HG02981 (cell line): ENCODE measurements at regions not wholly inside any gene's neighbourhood (a gene's known extent, or its start where the extent isn't known, plus 50 kb on each side); places are given as distances from the start of the nearest gene placed in this dataset.

Source experiments
- ATAC-seq: cut with Tn5 transposase; IDR thresholded peaks from one replicate; pipeline ENCODE4 v1.9.1; 2021; ENCODE audit warnings: mild to moderate bottlenecking, moderate library complexity; ENCODE audit not compliant: unreplicated experiment

DNA sequence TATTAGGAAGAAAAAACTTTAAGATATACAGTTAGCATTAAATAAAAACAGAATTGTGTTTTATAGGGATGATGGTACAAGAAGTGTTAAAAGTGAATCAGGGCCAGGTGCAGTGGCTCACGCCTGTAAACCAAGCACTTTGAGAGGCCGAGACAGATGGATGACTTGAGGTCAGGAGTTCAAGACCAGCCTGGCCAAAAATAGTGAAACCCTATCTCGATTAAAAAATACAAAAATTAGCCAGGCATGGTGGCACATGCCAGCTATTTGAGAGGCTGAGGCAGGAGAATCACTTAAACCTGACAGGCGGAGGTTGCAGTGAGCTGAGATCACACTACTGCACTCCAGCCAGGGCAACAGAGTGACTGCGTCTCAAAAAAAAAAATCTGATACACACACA lies 282.9 kb upstream of the ATP10B start:
- ATAC-seq: no peak

DNA sequence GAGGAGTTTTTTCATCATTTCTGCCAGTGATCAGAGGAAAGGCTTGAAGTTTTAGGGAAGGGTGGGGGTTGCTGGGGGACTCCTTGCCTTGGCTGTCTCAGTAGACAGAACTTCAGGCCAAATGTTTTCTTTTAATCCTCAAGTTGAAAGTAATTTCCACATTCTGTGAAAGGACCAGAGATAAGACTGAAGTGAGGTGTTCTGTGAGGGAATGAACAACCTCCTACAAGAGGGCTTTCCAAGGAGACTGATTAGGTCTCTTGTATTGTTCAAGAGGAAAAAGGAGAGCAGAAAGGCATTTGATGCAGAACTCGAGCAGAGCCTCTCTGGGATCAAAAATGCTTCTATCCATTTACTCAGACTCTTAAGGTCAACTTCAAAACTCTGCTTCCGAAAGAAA lies 282.1 kb upstream of the ATP10B start:
- no peak for ATAC-seq

DNA sequence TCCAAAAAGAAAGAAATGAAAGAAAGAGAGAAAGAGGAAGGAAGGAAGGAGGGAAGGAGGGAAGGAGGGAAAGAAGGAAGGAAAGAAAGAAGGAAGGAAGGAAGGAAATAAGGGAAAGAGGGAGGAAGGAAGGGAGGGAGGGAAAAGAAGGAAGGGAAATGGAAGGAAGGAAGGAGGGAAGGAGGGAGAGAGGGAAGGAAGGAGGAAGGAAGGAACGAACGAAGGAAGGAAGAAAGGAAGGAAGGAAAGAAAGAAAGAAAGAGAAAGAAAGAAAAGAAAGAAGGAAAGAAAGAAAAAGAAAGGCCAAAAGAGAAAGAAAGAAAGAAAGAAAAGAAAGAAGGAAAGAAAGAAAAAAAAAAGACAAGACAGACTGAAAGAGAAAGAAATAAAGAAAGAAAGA lies 263.9 kb upstream of the ATP10B start:
- no peak for ATAC-seq

DNA sequence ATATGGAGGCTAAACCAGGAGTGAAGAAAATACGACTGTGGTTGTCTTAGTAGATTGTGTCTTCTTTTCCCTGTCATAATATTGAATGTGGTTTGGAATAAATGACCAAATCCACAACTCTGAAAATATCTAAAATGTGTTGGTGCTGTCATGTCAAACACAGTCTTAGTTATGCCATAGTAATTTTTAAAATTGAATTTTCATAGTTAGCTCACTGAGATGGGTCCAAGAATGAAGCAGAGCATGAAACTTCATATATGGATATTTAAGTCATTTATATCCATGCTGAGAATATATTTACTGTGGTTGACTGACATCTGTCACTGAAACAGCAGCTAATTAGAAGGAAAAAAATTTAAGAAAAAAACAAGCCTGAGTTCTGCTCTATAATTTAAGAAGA lies 260.4 kb upstream of the ATP10B start:
- ATAC-seq: no peak

DNA sequence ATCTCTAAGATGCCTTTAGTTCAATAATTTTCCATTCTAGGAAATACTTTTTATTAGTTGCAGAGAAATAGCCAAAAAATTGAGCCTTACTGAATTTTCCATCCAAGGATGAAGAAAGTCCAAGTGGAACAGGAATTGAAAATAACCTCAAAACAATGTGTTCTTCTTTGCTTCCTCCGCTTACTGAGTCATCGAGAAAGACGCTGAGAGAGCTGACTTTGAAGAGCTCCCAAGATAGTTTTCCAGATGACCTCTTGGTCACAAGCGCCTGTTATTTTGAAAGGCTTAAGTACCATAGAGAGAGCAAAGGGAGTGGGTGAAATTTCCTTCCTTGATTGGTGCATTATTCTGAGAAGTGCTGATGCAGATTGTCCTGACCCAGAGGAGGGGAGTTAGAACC lies 253.5 kb upstream of the ATP10B start:
- ATAC-seq: no peak

DNA sequence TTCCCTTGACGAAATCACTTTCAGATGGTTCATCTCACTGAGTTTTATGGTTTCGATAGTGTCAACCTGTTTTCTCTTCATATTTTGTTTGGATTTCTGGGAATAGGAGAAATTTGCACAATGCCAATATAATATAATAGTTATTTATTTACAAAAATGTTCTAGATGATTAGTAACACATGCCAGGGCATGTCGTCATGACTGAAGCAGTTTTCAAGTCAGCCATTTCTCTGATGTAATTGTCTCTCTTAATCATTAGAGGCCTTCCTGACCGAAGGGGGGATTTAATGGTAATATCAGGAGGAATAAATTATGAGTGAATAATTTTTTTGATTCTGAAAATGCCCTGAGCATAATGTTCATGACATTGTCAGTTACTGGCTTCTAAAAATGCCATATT lies 246.5 kb upstream of the ATP10B start:
- no peak for ATAC-seq

DNA sequence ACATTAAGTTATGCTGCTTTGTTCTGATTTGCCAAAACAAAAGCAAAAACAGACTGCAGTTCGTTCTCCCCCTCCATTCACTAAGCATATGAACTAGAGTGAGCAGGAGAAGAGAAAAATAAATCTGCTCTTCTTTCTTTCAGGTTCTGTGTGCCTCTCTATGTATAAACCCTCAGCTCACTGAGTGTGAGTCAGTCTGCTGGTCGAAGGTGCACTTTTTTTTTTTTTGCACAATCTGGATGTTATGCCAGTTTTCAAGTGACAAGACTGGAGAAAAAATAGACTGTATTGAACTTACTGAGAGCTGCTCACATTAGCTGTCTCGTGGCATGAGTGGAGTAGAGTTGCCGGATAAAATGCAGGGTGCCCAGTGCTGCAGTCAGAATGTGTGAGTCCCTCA lies 244.6 kb upstream of the ATP10B start:
- ATAC-seq: no peak

DNA sequence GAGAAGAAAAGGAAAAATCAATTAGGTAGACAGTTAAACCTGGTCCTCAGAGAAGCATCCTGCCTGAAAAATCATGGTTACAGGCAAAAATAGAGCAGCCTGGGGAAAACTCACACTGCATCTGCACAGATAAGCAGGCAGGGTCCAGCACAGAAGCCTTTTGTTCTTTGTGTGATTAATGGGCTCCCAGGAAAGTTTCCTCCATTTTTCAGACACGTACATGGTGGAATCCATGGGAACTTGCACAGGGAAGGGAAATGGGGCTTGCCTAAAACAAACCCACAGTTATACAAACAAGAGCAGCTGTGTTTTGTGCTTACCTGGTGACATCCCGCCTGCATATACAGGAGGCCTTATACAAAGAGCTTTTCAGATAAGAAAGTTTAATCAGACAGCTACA lies 243.9 kb upstream of the ATP10B start:
- ATAC-seq: no peak

DNA sequence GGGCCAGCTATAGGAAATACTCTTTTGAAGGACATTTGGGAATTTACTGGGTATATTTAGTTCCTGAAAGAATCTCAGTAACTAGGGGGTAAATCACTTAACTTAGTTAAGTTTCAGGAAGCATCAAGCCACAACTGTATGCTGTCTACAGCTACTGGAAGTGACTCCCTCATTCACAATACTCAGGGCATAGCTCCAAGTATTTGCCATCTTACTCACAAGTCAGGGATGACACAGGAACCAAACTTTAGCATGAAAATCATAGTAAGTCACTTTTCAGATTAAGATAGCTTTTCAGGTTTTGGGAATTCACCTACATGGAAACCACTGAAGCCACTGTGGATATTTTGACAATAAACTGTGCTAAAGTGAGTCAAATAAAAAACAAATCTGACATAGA lies 242.4 kb upstream of the ATP10B start:
- ATAC-seq: no peak

DNA sequence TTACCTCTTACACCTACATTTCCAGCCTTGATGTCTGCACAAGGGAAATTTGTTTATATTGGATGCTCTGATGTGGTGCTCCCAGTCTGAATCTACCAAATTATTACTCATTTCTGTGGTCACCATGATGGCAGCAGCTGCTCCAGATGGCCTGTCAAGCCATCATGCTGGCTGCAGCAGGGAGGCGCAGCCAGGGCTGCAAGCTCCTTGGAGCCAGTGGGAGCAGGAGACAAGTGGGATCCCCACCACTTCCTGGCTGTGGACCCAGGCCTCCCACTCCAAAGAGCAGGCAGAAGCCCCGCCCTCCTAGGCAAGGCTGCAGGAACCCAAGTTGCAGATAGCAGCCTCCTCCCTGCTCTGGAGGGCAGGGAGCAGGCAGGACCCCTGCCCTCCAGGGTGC lies 241.1 kb upstream of the ATP10B start:
- no peak for ATAC-seq

DNA sequence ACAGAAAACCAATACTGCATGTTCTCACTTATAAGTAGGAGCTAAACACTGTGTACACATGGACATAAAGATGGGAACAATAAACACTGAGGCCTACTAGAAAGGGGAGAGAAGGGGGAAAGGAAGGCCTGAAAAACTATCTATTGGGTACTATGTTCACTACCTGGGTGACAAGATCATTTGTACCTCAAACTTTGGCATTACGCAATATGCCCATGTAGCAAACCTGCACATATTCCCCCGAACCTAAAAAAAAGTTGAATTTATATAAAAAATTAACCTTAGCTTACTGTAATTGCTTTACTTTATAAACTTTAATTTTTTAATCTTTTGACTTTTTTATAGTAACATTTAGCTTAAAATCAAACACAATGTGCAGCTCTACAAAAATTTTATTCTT lies 237.6 kb upstream of the ATP10B start:
- ATAC-seq: no peak

DNA sequence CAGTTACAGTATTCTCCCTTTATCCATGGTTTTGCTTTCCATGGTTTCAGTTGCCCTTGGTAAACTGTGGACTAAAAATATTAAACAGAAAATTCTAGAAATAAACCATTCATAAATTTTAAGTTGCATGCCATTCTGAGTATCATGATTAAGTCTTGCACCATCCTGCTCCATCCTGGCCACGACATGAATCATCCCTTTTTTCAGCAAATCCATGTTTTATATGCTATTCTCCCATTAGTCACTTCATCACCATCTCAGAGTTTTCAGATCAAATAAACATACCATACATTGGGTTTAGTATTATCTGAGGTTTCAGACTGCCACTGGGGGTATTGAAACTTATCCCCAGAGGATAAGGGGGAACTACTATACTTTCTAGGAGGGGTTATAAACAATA lies 234.4 kb upstream of the ATP10B start:
- no peak for ATAC-seq

DNA sequence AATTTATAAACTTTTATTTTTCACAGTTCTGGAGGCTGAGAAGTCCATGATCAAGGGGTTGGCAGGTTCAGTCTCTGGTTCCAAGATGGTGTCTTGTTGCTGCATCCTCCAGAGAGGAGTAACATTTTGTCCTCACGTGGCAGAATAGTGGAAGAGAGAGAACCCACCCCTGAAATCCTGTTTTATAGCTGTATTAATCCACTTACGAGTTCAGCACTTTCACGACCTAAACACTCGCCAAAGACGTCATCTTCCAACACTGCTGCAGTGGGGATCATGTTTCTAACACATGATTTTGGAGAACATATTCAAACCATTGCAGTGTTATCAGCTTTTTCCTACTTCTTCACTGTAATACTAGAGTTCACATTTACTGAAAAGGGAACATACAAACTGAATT lies 233.0 kb upstream of the ATP10B start:
- no peak for ATAC-seq

DNA sequence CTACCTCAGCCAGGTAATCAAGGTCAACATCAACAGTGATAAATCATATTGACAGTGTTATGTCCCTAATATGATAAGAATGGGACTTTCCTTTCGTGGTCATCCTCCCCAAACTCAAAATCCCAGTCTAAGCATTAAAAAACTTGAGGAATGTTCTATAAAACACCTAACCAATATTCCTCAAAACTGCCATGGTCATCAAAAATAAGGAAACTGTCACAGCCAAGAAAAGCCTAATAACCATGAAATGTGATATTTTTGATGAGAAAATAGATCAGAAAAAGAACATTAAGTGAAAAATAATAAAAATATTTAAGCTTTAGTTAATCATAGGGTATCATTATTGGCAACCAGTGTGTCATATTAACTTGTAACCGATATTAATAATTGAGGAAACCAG lies 232.1 kb upstream of the ATP10B start:
- ATAC-seq: no peak

DNA sequence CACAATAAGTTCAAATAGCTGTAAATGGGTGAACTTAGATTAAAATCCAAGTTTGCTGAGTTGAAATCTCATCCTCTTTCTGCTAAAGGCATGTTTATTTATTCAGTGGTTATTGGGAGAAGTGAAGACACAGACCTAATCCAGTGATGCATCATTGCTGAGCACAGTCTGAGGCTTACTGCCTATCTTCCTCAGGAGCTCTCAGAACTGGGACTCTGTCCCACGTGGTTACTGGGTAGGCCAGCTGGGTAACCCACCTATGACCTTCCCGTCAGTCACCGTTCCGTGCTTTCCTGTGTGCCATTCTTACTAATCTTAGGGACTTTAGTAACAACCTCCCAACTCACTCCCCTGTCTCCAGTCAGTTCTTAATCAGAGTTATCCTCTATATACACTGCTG lies 226.8 kb upstream of the ATP10B start:
- ATAC-seq: no peak

DNA sequence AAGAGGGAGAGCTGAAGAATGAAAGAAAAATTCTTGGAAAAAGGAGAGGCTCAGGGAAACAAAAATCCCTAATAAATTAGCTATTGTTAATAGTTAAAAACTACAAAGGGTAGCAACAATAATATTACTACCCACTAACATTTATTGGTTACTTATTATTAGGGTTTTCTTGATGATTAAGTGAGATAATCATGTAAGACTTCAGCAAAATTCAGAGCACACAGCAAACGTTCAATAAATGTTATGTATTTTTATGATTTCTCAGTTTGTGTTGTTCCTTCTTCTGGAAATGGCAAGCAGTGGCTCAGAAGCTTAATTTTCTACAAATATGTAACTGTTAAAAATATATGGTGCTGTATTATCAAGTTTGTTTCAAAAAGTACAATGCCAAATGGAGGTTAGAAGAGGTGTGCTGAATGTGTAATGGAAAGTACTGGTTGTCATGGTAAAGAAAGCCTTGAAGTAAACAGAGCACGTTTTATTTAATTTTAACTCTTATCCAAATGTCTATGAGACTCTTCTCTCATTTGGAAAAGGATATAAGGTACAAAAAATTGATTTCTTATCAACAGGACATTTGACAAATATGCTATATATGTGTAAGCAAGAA lies 226.0 kb upstream of the ATP10B start:
- no peak for ATAC-seq

DNA sequence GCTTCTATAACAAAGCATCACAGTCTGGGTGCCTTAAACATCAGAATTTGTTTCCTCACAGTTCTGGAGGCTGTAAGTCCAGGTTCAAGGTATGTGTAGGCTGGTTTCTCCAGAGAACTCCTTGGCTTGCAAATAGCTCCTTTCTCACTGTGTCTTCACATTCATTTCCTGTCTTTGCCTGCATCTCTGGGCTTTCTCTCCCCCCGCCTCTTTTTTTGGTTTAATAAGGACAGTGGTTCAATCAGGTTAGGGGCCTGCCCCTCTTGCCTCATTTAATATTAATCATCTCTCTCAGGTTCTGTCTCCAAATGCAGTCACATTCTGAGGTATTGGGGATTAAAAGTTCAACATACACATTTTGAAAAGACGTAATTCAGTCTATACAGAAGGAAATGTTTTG lies 225.5 kb upstream of the ATP10B start:
- no peak for ATAC-seq

DNA sequence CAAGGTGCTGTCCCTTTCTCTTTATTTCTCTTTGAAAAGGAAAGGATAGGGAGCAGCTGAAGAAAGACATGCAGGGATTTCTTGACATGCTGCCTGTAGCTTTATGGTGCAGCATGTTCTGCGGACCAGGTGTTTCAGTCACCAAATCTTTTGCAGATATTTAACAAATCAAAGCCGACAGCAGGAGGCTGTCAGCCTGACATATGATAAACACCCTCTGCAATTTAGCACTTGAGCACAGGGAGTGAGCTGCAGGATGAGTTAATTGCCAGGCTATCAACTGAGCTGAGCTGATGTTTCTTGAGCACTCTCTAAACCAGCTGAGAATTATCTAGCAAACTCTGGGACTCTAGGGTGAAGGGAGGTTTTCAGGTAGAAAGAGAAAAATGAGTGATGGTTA lies 212.8 kb upstream of the ATP10B start:
- no peak for ATAC-seq

DNA sequence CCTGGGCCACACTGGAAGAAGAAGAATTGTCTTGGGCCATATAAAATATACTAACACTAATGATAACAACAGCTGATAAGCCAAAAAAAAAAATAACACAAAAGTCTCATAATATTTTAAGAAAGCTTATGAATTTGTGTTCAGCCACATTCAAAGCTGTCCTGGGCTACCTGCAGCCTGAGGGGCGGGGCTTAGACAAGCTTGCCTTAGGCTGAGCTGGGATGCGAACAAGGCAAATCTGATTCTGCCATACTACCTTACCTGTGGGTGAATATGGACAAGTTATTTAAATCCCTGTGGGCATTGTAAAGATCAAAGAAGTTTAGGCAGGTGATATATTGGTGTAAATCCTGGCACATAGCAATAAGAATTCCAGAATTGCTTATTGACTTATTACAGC lies 212.3 kb upstream of the ATP10B start:
- no peak for ATAC-seq

DNA sequence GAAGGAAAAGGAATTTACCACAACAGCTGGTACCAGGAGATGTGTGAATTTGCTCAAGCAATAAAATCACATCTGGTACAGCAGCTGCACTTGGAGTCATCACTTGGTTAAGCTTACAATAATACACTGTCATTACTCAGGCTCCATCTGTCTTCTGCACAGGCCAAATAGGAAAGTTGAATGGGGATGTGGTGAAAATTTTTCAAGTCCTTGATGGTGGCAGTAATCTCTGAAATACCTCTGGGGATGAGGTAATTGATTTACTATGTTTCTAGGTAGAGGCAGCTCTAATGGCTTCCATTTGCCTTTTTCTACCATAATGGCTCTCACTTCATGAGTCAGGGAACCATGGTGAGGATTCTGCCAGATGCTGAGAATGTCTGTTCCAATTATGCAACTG lies 206.8 kb upstream of the ATP10B start:
- no peak for ATAC-seq

DNA sequence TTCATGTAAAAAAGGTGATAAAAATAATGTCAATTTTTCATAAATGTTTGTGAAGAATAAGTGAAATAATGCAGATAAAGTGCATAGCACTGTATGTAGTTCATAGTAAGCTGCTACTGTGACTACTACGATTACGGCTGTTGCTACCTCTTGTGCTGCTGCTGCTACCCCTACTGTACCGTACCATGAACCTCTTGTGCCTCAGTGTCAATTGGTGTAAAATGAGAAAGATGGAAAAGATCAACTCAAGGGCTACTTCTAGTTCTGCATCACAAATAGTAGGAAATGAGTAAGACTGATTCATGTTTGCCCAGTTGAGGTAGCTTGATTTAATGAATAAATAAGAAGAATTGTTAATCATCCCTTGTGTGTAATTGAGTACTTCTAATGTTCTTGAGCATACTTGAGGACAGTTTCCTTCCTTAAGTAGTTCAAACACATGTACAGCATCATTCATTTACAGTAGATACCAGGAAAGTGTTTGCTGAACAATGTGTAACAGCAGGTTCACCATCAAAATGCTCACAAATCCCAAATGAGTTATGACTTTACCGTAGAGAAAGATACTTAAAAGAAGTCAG lies 200.0 kb upstream of the ATP10B start:
- no peak for ATAC-seq

DNA sequence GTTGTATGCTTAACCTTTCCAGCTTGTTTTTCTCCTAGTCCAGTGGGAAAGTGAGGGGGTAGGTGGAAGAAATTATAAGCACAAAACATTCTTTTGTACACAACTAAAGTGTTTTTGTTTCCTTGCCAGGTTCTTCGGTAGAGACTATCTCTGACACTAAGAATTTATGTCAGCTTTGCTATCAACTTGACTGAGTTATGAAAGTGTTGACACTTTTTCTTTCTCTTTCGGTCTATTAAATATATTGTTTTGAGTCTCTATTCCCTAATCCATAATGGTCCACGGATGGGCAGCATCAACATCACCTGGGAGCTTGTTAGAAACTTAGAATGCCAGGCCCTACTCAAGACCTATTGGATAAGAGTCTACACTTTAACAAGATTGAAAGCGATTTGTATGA lies 195.0 kb upstream of the ATP10B start:
- ATAC-seq: no peak

DNA sequence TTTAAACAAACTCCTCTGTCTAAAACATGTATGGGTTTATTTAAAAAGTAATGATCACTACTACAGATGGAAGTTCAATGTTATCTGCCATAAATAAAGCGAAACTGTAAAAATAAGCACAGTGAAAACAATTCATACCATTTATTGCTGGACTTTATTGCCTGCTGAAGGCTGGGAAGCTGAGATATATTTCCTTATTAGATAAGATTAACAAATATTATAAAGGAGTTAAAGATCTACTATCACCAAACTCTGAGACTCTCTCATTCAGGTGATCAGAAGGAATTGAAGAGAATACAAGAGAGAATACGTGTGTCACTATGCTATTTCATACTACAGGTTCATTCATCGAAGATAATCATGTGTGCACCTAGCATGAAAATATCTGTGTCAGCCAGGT lies 190.9 kb upstream of the ATP10B start:
- ATAC-seq: no peak
